ENCODE measurements at regions not wholly inside any gene's neighbourhood (a gene's known extent, or its start where the extent isn't known, plus 50 kb on each side); places are given as distances from the start of the nearest gene placed in this dataset.
A peak's percentile ranks its signal among the peaks of the same experiment; 100 is the strongest.

DNA sequence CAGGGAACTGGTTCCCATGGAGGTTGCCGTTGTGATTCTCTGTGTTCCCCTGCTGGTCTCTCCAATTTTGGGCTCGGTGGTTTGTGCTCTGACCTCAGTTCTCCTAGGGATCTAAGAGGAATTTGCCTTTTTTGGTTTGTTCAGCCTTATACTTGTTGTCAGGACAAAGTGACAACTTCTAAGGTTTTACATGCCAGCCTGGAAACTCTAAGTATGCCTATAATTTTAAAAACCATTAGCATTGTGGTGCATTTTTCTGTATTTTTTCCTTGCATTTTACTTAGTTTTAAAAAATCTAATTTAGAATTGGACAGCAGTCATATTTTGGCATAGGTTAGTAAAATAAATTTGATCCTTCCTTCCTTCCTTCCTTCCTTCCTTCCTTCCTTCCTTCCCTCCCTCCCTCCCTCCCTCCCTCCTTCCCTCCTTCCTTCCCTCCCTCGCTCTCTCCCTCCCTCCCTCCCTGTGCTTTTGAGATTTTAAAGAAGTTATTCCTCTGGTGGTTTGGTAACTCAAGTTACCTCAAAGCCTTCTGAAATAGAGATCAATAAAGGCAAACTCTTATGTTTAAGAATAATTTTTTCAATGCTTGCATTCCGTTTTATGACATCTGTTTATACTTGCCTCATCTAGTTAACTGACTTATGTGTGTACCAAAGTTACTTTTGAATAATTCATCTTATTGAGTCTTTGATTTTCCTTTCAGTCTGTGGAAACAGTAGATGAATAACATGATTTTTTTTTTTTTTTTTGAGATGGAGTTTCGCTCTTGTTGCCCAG lies 141.3 kb upstream of the RGS17 start:
- H3K27ac ChIP-seq: no peak overlapping the region
- TF ChIP-seq CTCF (IDR thresholded peaks at IDR 0.05): no peak
- TF ChIP-seq ZFX (IDR thresholded peaks at IDR 0.05; ENCODE audit: borderline replicate concordance): no peak

- TF ChIP-seq CTCF (IDR thresholded peaks at IDR 0.05): no peak
- no peak for TF ChIP-seq ZFX (IDR thresholded peaks at IDR 0.05; ENCODE audit: borderline replicate concordance)
Measured at GRCh38 chr6:153263489-153263888, 132.4 kb upstream of the RGS17 start.

GRCh38 chr6:153251326-153251725 lies 120.2 kb upstream of the RGS17 start:
- no peak overlapping the region for H3K27ac ChIP-seq
- TF ChIP-seq ZFX (IDR thresholded peaks at IDR 0.05; ENCODE audit: borderline replicate concordance): no peak
- no peak for TF ChIP-seq CTCF (IDR thresholded peaks at IDR 0.05)

More at GRCh38 chr6:153263489-153263888, 132.4 kb upstream of the RGS17 start:
- H3K27ac ChIP-seq: no peak overlapping the region

DNA sequence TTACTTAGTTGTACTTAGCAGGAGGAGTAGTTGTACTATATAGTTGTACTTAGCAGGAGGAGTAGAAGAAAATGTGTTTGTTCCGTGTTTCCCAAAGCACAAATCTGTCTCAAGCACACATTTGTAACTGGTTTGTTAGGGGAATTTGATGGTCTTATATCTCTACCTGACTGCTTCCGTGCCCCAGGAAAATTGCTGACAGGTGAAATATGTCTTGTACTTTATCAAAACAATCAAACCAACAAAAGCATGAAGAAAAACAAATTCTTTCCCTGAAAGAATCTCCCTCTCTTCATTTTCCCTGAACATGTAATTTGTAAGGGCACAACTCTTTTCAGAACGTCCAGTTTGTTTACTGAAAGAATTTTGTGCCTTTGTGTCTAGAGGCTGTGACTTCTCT lies 106.6 kb upstream of the RGS17 start:
- no peak for TF ChIP-seq CTCF (IDR thresholded peaks at IDR 0.05)
- TF ChIP-seq ZFX (IDR thresholded peaks at IDR 0.05; ENCODE audit: borderline replicate concordance): no peak
- H3K27ac ChIP-seq: no peak overlapping the region

DNA sequence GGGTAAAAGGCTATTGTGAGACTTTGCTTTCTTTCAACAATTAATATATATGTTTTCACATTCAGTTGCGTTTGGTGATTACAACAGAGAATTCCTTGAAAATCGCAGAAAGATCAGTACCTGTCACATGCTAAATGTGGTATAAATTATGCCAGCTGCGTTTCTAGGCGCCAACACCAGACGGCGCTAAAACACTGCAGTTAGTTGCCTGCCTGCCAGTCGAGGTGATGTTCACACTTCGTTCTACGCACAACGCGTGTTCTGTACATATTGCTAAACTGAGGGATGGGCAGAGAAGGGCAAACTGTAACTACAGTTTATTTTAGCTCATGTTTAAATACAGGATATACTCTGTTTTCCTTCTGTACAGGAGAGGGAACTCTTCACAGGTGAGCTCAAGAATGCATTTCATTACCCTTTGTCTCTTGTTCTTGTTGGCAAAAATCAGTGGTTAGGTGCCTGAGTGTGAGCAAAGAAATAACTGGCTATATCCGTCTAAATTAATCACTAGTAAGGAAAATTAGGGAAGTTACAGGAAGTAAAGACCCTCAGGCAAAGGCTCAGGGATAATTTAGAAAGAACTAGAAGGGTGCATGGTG lies 100.1 kb upstream of the RGS17 start:
- no peak overlapping the region for H3K27ac ChIP-seq
- peak; percentile 93 for TF ChIP-seq CTCF (IDR thresholded peaks at IDR 0.05)
- TF ChIP-seq ZFX (IDR thresholded peaks at IDR 0.05; ENCODE audit: borderline replicate concordance): no peak

- H3K27ac ChIP-seq: no peak overlapping the region
- no peak for TF ChIP-seq ZFX (IDR thresholded peaks at IDR 0.05; ENCODE audit: borderline replicate concordance)
- no peak for TF ChIP-seq CTCF (IDR thresholded peaks at IDR 0.05)
Measured at GRCh38 chr6:153218184-153218792, 87.2 kb upstream of the RGS17 start.

DNA sequence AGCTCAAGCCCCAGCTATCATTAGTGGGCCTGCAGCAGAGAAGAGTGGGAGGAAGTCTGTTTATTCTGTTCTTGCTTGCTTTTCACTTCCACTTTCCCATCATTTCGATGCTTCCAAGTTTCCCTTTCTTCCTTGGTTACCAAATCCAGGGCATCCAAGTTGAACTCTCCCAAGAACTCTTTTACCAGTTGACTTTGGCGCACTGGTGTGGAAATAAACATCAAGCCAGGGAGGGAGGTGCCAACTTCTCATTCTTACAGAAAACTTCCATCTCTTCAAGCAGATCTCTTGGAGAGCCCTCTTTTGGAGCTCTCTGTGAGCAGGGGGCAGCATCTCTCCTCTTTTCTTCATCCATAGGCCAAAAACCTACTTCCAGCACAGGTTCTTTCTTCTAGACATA lies 85.7 kb upstream of the RGS17 start:
- TF ChIP-seq CTCF (IDR thresholded peaks at IDR 0.05): no peak
- H3K27ac ChIP-seq: no peak overlapping the region
